SK-N-SH treated with all-trans-retinoic acid at 6 μM for 48 hours (cell line): ENCODE measurements at regions not wholly inside any gene's neighbourhood (a gene's known extent, or its start where the extent isn't known, plus 50 kb on each side); places are given as distances from the start of the nearest gene placed in this dataset.

ENCODE experiments used
- ARNTL ChIP-seq: fragments of 450-650 bp; formaldehyde crosslinking; IDR thresholded peaks from 2 replicates; pipeline ENCODE4 v1.5.0; 2020; ENCODE audit warnings: low read depth, mild to moderate bottlenecking, moderate library complexity, borderline replicate concordance
- BACH2 ChIP-seq: fragments of 250-450 bp; sonication (Bioruptor Pico); IDR thresholded peaks from 2 replicates; pipeline ENCODE4 v1.9.0; 2021; ENCODE audit warnings: mild to moderate bottlenecking, borderline replicate concordance
- GLIS3 ChIP-seq: fragments of 250-450 bp; sonication (Bioruptor Pico); IDR thresholded peaks from 2 replicates; pipeline ENCODE4 v1.5.0; 2020; ENCODE audit warnings: mild to moderate bottlenecking, moderate library complexity
- ISL1 ChIP-seq: fragments of 250-450 bp; sonication (Bioruptor Pico); IDR thresholded peaks from 2 replicates; pipeline ENCODE4 v2.1.2; 2022; ENCODE audit warnings: mild to moderate bottlenecking, moderate library complexity
- OSR1 ChIP-seq: fragments of 250-450 bp; sonication (Bioruptor Pico); IDR thresholded peaks from 2 replicates; pipeline ENCODE4 v1.8.0; 2022; ENCODE audit warnings: moderate library complexity, mild to moderate bottlenecking, inconsistent platforms
- POU6F1 ChIP-seq: fragments of 250-450 bp; sonication (Bioruptor Pico); IDR thresholded peaks from 2 replicates; pipeline ENCODE4 v1.8.0; 2021; ENCODE audit warnings: low read depth, mild to moderate bottlenecking, moderate library complexity, borderline replicate concordance
- SNAI2 ChIP-seq: fragments of 250-450 bp; sonication (Bioruptor Pico); IDR thresholded peaks from 2 replicates; pipeline ENCODE4 v1.5.0; 2020; ENCODE audit warnings: mild to moderate bottlenecking, moderate library complexity
- TOX ChIP-seq: fragments of 250-450 bp; sonication (Bioruptor Pico); IDR thresholded peaks from 2 replicates; pipeline ENCODE4 v1.8.0; 2021; ENCODE audit warnings: mild to moderate bottlenecking, moderate library complexity, borderline replicate concordance
- TSHZ2 ChIP-seq: fragments of 250-450 bp; sonication (Bioruptor Pico); IDR thresholded peaks from 2 replicates; pipeline ENCODE4 v1.5.0; 2020; ENCODE audit warnings: mild to moderate bottlenecking, moderate library complexity
- ZFP3 ChIP-seq: fragments of 250-450 bp; sonication (Bioruptor Pico); IDR thresholded peaks from 2 replicates; pipeline ENCODE4 v1.5.0; 2020; ENCODE audit warnings: mild to moderate bottlenecking, moderate library complexity
- ZFP30 ChIP-seq: fragments of 450-650 bp; formaldehyde crosslinking; IDR thresholded peaks from 2 replicates; pipeline ENCODE4 v1.5.0; 2022; ENCODE audit warnings: mild to moderate bottlenecking, moderate library complexity
- ZNF70 ChIP-seq: fragments of 450-650 bp; formaldehyde crosslinking; IDR thresholded peaks from 2 replicates; pipeline ENCODE4 v1.5.0; 2020; ENCODE audit warnings: mild to moderate bottlenecking, moderate library complexity
- ZNF8 ChIP-seq: fragments of 450-650 bp; formaldehyde crosslinking; IDR thresholded peaks from 2 replicates; pipeline ENCODE4 v1.5.0; 2020; ENCODE audit warnings: mild to moderate bottlenecking, moderate library complexity
- TF ChIP-seq, protein P1 (sequence below): fragments of 250-450 bp; sonication (Bioruptor Pico); IDR thresholded peaks from 2 replicates; pipeline ENCODE4 v1.5.1; 2021; ENCODE audit warnings: mild to moderate bottlenecking, moderate library complexity

- no peak for TF ChIP-seq GLIS3
- TF ChIP-seq, protein P1, sequence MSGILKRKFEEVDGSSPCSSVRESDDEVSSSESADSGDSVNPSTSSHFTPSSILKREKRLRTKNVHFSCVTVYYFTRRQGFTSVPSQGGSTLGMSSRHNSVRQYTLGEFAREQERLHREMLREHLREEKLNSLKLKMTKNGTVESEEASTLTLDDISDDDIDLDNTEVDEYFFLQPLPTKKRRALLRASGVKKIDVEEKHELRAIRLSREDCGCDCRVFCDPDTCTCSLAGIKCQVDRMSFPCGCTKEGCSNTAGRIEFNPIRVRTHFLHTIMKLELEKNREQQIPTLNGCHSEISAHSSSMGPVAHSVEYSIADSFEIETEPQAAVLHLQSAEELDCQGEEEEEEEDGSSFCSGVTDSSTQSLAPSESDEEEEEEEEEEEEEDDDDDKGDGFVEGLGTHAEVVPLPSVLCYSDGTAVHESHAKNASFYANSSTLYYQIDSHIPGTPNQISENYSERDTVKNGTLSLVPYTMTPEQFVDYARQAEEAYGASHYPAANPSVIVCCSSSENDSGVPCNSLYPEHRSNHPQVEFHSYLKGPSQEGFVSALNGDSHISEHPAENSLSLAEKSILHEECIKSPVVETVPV = no peak
- TF ChIP-seq ARNTL (CRISPR knock-in tag) = no peak
- TF ChIP-seq TSHZ2 (CRISPR knock-in tag) = no peak
- TF ChIP-seq SNAI2 = no peak
- TF ChIP-seq ISL1 (CRISPR knock-in tag) = no peak
- no peak for TF ChIP-seq ZNF8 (CRISPR knock-in tag)
- TF ChIP-seq TOX (CRISPR knock-in tag) = no peak
- no peak for TF ChIP-seq BACH2 (CRISPR knock-in tag)
- no peak for TF ChIP-seq OSR1 (CRISPR knock-in tag)
- no peak for TF ChIP-seq ZFP30 (CRISPR knock-in tag)
- no peak for TF ChIP-seq ZNF70 (CRISPR knock-in tag)
- TF ChIP-seq POU6F1 (CRISPR knock-in tag) = no peak
- no peak for TF ChIP-seq ZFP3 (CRISPR knock-in tag)
Measured at GRCh38 chr5:2007878-2008501, 125.3 kb upstream of the IRX4 start.
